Esophagus muscularis mucosa (tissue), 4 donors: ENCODE measurements at regions not wholly inside any gene's neighbourhood (a gene's known extent, or its start where the extent isn't known, plus 50 kb on each side); places are given as distances from the start of the nearest gene placed in this dataset.
"Not testable (repeated sequence)": the region's sequence is repeated elsewhere in the genome, so short reads cannot be mapped to it uniquely, and the experiment has no call there.

ENCODE experiments used
- DNase-seq: peaks from one replicate; pipeline ENCODE4 v3.0.0-alpha.2; 2017; ENCODE audit errors: extremely low spot score
- H3K27ac ChIP-seq, 4 donors: fragments of 200-600 bp; sonication (generic); replicated peaks in 1 of 4; 1 replicate in 3 of 4; 2 replicates in 1 of 4; pipeline ENCODE4 v1.5.1; 2016 to 2019; ENCODE audit warnings: mild to moderate bottlenecking in 1 of 4
- H3K27me3 ChIP-seq, 4 donors: fragments of 200-600 bp; sonication (generic); one replicate each; pipeline versions ENCODE4 v1.5.1 to v1.6.0; 2016 to 2019
- H3K36me3 ChIP-seq, 4 donors: fragments of 200-600 bp; sonication (generic); one replicate each; pipeline ENCODE4 v1.5.1; 2016 to 2019
- H3K4me1 ChIP-seq, 4 donors: fragments of 200-600 bp; sonication (generic); one replicate each; pipeline ENCODE4 v1.5.1; 2016 to 2019
- H3K4me3 ChIP-seq, 4 donors: fragments of 200-600 bp; sonication (generic); 1 replicate in 2 of 4; 2 replicates in 2 of 4; pipeline ENCODE4 v1.5.1; 2016 to 2019; ENCODE audit warnings: mild to moderate bottlenecking in 4 of 4, moderate library complexity in 1 of 4
- H3K9me3 ChIP-seq, 4 donors: fragments of 200-600 bp; sonication (generic); 1 replicate in 3 of 4; 2 replicates in 1 of 4; pipeline ENCODE4 v1.5.1; 2016 to 2019
- EP300 ChIP-seq: sonication (generic); formaldehyde crosslinking; IDR thresholded peaks from one replicate; pipeline ENCODE4 v1.6.1; 2017; ENCODE audit warnings: antibody characterized with exemption
- POLR2A ChIP-seq: fragments of 450-650 bp; IDR thresholded peaks from one replicate; pipeline ENCODE4 v1.6.1; 2017; ENCODE audit warnings: antibody characterized with exemption, moderate library complexity, mild to moderate bottlenecking, low read depth
- POLR2AphosphoS5 ChIP-seq, 2 donors: sonication (generic); formaldehyde crosslinking; IDR thresholded peaks; one replicate each; pipeline ENCODE4 v1.6.1; 2017; ENCODE audit warnings: antibody characterized with exemption in 2 of 2
- WGBS: methylation state at CpG from one replicate; pipeline ENCODE4 v1.1.5; 2018; 5-methylcytosine and 5-hydroxymethylcytosine counted together
- intact Hi-C: fragments of 100-400 bp; cut with DNase I; formaldehyde crosslinking; loops from one replicate; pipeline ENCODE4 v1.15.1; 2023
- TF ChIP-seq, protein P1 (sequence below), 3 experiments: fragments of 200-600 bp in 2 of 3; fragments of 450-650 bp in 1 of 3; sonication (generic) in 2 of 3; IDR thresholded peaks; one replicate each; pipeline ENCODE4 v1.5.1; 2017 to 2019; ENCODE audit warnings: antibody characterized with exemption in 3 of 3, mild to moderate bottlenecking in 2 of 3, moderate library complexity in 1 of 3

DNA sequence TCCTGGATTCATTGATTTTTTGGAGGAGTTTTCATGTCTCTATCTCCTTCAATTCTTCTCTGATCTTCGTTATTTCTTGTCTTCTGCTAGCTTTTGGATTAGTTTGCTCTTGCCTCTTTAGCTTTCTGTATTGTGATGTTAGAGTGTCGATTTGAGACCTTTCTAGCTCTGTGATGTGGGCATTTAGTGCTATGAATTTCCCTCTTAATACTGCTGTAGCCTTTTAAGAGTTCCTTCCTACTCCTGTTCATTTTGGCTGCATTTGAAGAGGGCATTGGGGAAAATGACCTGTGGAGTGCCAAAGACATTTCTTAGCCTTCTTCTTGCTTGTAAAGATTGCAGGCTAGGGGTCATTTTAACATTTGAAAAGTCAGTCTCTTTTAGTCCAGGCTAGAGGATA is 463.8 kb upstream of the GCFC2 start:
- no peak overlapping the region for H3K4me3 ChIP-seq
- H3K27me3 ChIP-seq, result no peaks in the 10 kb centered on the region
- TF ChIP-seq, protein P1, sequence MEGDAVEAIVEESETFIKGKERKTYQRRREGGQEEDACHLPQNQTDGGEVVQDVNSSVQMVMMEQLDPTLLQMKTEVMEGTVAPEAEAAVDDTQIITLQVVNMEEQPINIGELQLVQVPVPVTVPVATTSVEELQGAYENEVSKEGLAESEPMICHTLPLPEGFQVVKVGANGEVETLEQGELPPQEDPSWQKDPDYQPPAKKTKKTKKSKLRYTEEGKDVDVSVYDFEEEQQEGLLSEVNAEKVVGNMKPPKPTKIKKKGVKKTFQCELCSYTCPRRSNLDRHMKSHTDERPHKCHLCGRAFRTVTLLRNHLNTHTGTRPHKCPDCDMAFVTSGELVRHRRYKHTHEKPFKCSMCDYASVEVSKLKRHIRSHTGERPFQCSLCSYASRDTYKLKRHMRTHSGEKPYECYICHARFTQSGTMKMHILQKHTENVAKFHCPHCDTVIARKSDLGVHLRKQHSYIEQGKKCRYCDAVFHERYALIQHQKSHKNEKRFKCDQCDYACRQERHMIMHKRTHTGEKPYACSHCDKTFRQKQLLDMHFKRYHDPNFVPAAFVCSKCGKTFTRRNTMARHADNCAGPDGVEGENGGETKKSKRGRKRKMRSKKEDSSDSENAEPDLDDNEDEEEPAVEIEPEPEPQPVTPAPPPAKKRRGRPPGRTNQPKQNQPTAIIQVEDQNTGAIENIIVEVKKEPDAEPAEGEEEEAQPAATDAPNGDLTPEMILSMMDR (IDR thresholded peaks at IDR 0.05), result no peak
- no peak for TF ChIP-seq POLR2AphosphoS5 (IDR thresholded peaks at IDR 0.05)
- intact Hi-C loops, result no loop called here
- 65% methylated on average over 2 of the region's 2 CpGs for WGBS
- H3K4me1 ChIP-seq, result no peaks in the 10 kb centered on the region
- DNase-seq, result no peak
- no peak overlapping the region for H3K27ac ChIP-seq
- H3K36me3 ChIP-seq, result no peaks in the 10 kb centered on the region
- H3K9me3 ChIP-seq, result peaks cover 0 to 14% (median 10%) of the 10 kb centered on the region in 4 donors

DNA sequence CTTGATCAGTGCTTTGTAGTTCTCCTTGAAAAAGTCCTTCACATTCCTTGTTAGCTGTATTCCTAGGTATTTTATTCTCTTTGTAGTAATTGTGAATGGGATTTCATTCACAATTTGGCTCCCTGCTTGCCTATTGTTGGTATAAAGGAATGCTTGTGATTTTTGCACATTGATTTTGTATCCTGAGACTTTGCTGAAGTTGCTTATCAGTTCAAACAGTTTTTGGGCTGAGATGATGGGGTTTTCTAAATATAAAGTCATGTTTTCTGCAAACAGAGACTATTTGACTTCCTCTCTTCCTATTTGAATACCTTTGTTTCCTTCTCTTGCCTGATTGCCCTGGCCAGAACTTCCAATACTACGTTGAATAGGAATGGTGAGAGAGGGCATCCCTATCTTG is 462.5 kb upstream of the GCFC2 start:
- H3K4me1 ChIP-seq, H3K36me3 ChIP-seq, H3K9me3 ChIP-seq, H3K27ac ChIP-seq, intact Hi-C loops, DNase-seq, H3K4me3 ChIP-seq, H3K27me3 ChIP-seq: not testable (repeated sequence)
- WGBS, result 0% methylated on average over 1 of the region's 1 CpG

DNA sequence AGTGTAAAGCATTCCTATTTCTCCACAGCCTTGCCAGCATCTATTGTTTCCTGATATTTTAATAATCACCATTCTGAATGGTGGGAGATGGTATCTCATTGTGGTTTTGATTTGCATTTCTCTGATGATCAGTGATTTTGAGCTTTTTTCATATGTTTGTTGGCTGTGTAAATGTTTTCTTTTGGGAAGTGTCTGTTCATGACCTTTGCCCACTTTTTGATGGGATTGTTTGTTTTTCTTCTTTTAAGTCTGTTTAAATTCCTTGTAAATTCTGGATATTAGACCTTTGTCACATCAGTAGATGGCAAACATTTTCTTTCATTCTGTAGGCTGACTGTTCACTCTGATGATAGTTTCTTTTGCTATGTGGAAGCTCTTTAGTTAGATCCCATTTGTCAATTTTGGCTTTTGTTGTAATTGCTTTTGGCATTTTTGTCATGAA is 461.5 kb upstream of the GCFC2 start:
- intact Hi-C loops, H3K27me3 ChIP-seq, DNase-seq, H3K9me3 ChIP-seq, H3K4me3 ChIP-seq, H3K27ac ChIP-seq, H3K4me1 ChIP-seq, H3K36me3 ChIP-seq: not testable (repeated sequence)

DNA sequence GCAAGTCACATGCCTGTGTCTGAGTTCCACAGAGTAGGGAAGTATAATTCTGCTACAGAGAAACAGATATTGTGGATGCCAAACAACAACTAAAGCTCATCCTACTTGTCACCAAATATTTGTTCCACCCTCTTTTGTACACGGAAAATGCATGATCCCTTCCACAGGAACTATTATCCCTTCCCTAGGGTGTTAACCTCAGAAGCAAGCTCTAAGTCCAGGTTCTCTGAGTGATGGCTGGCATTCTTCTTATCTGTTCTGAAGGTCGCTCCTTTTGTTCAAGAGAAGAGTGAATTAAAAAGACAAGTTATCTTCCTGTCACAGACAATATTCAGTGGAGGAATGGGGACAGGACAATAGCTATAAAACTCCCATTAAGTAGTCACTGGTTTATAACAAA is 460.1 kb upstream of the GCFC2 start:
- DNase-seq, result no peak
- H3K9me3 ChIP-seq, result peaks cover 0 to 5% (median 0%) of the 10 kb centered on the region in 4 donors
- no peaks in the 10 kb centered on the region for H3K36me3 ChIP-seq
- H3K4me1 ChIP-seq, result no peaks in the 10 kb centered on the region
- TF ChIP-seq, protein P1 (IDR thresholded peaks at IDR 0.05), result no peak
- TF ChIP-seq POLR2AphosphoS5 (IDR thresholded peaks at IDR 0.05), result no peak
- intact Hi-C loops, result no loop called here
- no peak overlapping the region for H3K27ac ChIP-seq
- WGBS, result 72% methylated on average over 2 of the region's 2 CpGs
- no peaks in the 10 kb centered on the region for H3K27me3 ChIP-seq
- H3K4me3 ChIP-seq, result no peak overlapping the region

DNA sequence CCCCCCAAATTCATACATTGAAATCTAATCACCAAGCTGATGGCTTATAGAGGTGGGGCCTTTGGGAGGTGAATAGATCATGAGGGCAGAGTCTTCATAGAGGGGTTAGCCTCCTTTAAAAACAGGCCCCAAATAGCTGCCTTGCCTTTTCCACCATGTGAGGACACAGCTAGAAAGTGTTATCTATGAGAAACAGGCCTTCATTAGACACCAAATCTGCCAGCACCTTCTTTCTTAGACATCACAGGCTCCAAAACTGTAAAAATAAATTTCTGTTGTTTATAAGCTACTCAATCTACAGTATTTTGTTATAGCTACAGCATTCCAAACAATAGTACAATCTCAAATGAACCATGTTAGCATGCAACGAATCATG is 459.3 kb upstream of the GCFC2 start:
- intact Hi-C loops, result no loop called here
- H3K36me3 ChIP-seq, result no peaks in the 10 kb centered on the region
- H3K27me3 ChIP-seq, result no peaks in the 10 kb centered on the region
- no peak overlapping the region for H3K4me3 ChIP-seq
- no peaks in the 10 kb centered on the region for H3K4me1 ChIP-seq
- no peak for TF ChIP-seq POLR2AphosphoS5 (IDR thresholded peaks at IDR 0.05)
- TF ChIP-seq, protein P1 (IDR thresholded peaks at IDR 0.05), result no peak
- TF ChIP-seq EP300, result no peak
- no peak for TF ChIP-seq POLR2A
- H3K9me3 ChIP-seq, result peaks cover 0 to under 1% (median 0%) of the 10 kb centered on the region in 4 donors
- no peak overlapping the region for H3K27ac ChIP-seq
- WGBS, result 68% methylated on average over 1 of the region's 1 CpG
- no peak for DNase-seq

DNA sequence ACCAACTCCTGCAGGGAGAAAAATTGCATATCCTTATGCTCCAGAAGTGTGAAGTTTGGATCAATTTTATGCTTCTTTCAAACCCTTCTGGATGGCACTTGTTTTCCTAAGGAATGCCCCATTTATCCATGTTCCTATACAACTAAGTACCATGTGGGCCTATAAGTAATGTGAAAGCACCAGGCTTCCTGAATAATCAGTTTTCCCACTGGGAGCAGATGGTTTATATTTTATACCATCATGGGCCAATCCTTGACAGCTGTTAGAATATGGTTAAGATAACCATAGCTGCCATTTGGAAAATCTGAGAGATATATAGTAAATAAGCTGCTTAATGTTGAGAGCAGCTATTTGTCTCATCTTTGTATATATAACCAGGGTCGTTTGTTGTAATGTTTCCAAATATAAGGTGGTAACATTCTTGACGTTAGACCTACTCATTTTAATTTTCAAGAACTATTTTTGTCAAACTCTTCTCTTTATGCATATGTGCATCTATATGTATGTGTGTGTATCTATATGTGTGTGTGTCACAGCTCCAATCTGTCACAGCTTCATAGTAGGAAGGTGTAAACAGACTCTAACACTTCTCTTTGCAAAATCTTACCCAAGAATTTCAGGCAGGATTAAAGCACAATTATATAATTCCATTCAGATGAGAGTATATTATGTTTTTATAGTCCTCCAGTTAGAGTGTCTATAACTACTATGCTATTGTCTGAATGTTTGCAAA is 458.7 kb upstream of the GCFC2 start:
- no peaks in the 10 kb centered on the region for H3K4me1 ChIP-seq
- no peaks in the 10 kb centered on the region for H3K36me3 ChIP-seq
- TF ChIP-seq POLR2A, result no peak
- no peak for TF ChIP-seq EP300
- H3K27ac ChIP-seq, result no peak overlapping the region
- H3K9me3 ChIP-seq, result no peaks in the 10 kb centered on the region
- intact Hi-C loops, result no loop called here
- H3K27me3 ChIP-seq, result no peaks in the 10 kb centered on the region
- 34% methylated on average over 2 of the region's 2 CpGs for WGBS
- H3K4me3 ChIP-seq, result no peak overlapping the region
- DNase-seq, result no peak
